Progenitor cell of endocrine pancreas (in vitro differentiated cells): ENCODE measurements at regions not wholly inside any gene's neighbourhood (a gene's known extent, or its start where the extent isn't known, plus 50 kb on each side); places are given as distances from the start of the nearest gene placed in this dataset.

ENCODE experiments used
- DNase-seq: peaks from one replicate; pipeline ENCODE4 v3.0.0; 2021; ENCODE audit warnings: low spot score; ENCODE audit not compliant: unreplicated experiment
- H3K27ac Mint-ChIP-seq: 2 replicates; pipeline ENCODE4 v1.8.0; 2021; ENCODE audit warnings: mild to moderate bottlenecking, moderate library complexity, mixed read lengths
- H3K27me3 Mint-ChIP-seq: 2 replicates; pipeline ENCODE4 v1.8.0; 2021; ENCODE audit warnings: mixed read lengths
- H3K36me3 Mint-ChIP-seq: 2 replicates; pipeline ENCODE4 v1.8.0; 2022; ENCODE audit warnings: mixed read lengths; ENCODE audit not compliant: insufficient read depth
- H3K4me1 Mint-ChIP-seq: 2 replicates; pipeline ENCODE4 v1.8.0; 2021; ENCODE audit warnings: low read depth, mixed read lengths
- H3K4me3 Mint-ChIP-seq: 2 replicates; pipeline ENCODE4 v1.8.0; 2021; ENCODE audit warnings: low read depth, mild to moderate bottlenecking, moderate library complexity, mixed read lengths
- H3K9me3 Mint-ChIP-seq: 2 replicates; pipeline ENCODE4 v1.8.0; 2021; ENCODE audit warnings: low read depth, mixed read lengths
- CTCF ChIP-seq: fragments of 200-600 bp; sonication (generic); IDR thresholded peaks from one replicate; pipeline ENCODE4 v1.5.0; 2021; ENCODE audit warnings: antibody characterized with exemption, mild to moderate bottlenecking; ENCODE audit not compliant: unreplicated experiment

GRCh38 chr3:124576565-124577493, 153.4 kb upstream of the UMPS start:
- H3K27ac Mint-ChIP-seq, result no peak overlapping the region
- no peaks in the 10 kb centered on the region for H3K27me3 Mint-ChIP-seq
- no peaks in the 10 kb centered on the region for H3K36me3 Mint-ChIP-seq
- no peaks in the 10 kb centered on the region for H3K9me3 Mint-ChIP-seq
- DNase-seq, result no peak
- H3K4me3 Mint-ChIP-seq, result no peak overlapping the region
- no peaks in the 10 kb centered on the region for H3K4me1 Mint-ChIP-seq
- no peak for TF ChIP-seq CTCF

GRCh38 chr3:124577494-124578167, 152.6 kb upstream of the UMPS start:
- Mint-ChIP-seq H3K4me1 (no peaks in the 10 kb centered on the region), H3K36me3 (no peaks in the 10 kb centered on the region), H3K4me3 (no peak overlapping the region), H3K9me3 (no peaks in the 10 kb centered on the region), H3K27me3 (no peaks in the 10 kb centered on the region), H3K27ac (no peak overlapping the region)
- DNase-seq, result no peak
- TF ChIP-seq CTCF, result no peak

- TF ChIP-seq CTCF, result no peak
- Mint-ChIP-seq H3K4me3 (no peak overlapping the region), H3K36me3 (no peaks in the 10 kb centered on the region), H3K4me1 (peaks cover 5% of the 10 kb centered on the region), H3K27ac (no peak overlapping the region), H3K9me3 (no peaks in the 10 kb centered on the region), H3K27me3 (peaks cover 8% of the 10 kb centered on the region)
- DNase-seq, result no peak
These were observed 150.6 kb upstream of the UMPS start for GRCh38 chr3:124579641-124580040.

- Mint-ChIP-seq H3K9me3 (no peaks in the 10 kb centered on the region), H3K27ac (no peak overlapping the region), H3K27me3 (peaks cover 29% of the 10 kb centered on the region), H3K4me1 (peaks cover 24% of the 10 kb centered on the region), H3K4me3 (no peak overlapping the region), H3K36me3 (peaks cover under 1% of the 10 kb centered on the region)
- DNase-seq, result no peak
- TF ChIP-seq CTCF, result no peak
These were observed 148.1 kb upstream of the UMPS start for GRCh38 chr3:124582196-124582595.

GRCh38 chr3:124582621-124583395, 147.4 kb upstream of the UMPS start:
- no peak for TF ChIP-seq CTCF
- Mint-ChIP-seq H3K36me3 (peaks cover 1% of the 10 kb centered on the region), H3K27ac (peak overlapping the region; percentile 75), H3K27me3 (peaks cover 31% of the 10 kb centered on the region), H3K9me3 (no peaks in the 10 kb centered on the region), H3K4me3 (no peak overlapping the region), H3K4me1 (peaks cover 28% of the 10 kb centered on the region)
- no peak for DNase-seq
